ENCODE measurements at regions not wholly inside any gene's neighbourhood (a gene's known extent, or its start where the extent isn't known, plus 50 kb on each side); places are given as distances from the start of the nearest gene placed in this dataset.

GRCh38 chr22:47300698-47301405 is 538.4 kb downstream of the TBC1D22A start:
- DNase-seq = no peak

- no peak for DNase-seq
Observed at GRCh38 chr22:47299863-47300697, 537.6 kb downstream of the TBC1D22A start.

GRCh38 chr22:47299211-47299862 is 536.9 kb downstream of the TBC1D22A start:
- no peak for DNase-seq

- DNase-seq = no peak
Observed at GRCh38 chr22:47298017-47298785, 535.8 kb downstream of the TBC1D22A start.

- no peak for DNase-seq
Observed at GRCh38 chr22:47297261-47298016, 535.0 kb downstream of the TBC1D22A start.

GRCh38 chr22:47296405-47297260 is 534.2 kb downstream of the TBC1D22A start:
- DNase-seq = no peak

GRCh38 chr22:47295982-47296381 is 533.5 kb downstream of the TBC1D22A start:
- no peak for DNase-seq

- no peak for DNase-seq
Observed at GRCh38 chr22:47295226-47295901, 532.9 kb downstream of the TBC1D22A start.

GRCh38 chr22:47294576-47294975 is 532.1 kb downstream of the TBC1D22A start:
- no peak for DNase-seq

GRCh38 chr22:47294222-47294532 is 531.7 kb downstream of the TBC1D22A start:
- no peak for DNase-seq

- no peak for DNase-seq
Observed at GRCh38 chr22:47293368-47294221, 531.1 kb downstream of the TBC1D22A start.

- DNase-seq = no peak
Observed at GRCh38 chr22:47292546-47293320, 530.3 kb downstream of the TBC1D22A start.

- DNase-seq = no peak
Observed at GRCh38 chr22:47291565-47292495, 529.4 kb downstream of the TBC1D22A start.

GRCh38 chr22:47290706-47291430 is 528.4 kb downstream of the TBC1D22A start:
- DNase-seq = no peak

GRCh38 chr22:47289336-47289985 is 527.0 kb downstream of the TBC1D22A start:
- DNase-seq = no peak

- DNase-seq = no peak
Observed at GRCh38 chr22:47288680-47289079, 526.2 kb downstream of the TBC1D22A start.

- no peak for DNase-seq
Observed at GRCh38 chr22:47287516-47287915, 525.1 kb downstream of the TBC1D22A start.
